NCI-H2029 (cell line): ENCODE measurements at regions not wholly inside any gene's neighbourhood (a gene's known extent, or its start where the extent isn't known, plus 50 kb on each side); places are given as distances from the start of the nearest gene placed in this dataset.
"Not testable (repeated sequence)": the region's sequence is repeated elsewhere in the genome, so short reads cannot be mapped to it uniquely, and the experiment has no call there.

ENCODE experiments used
- DNase-seq: peaks from one replicate; lab custom pipeline; 2025; lab: John Stamatoyannopoulos, UW

GRCh38 chr7:106562711-106563366 lies 98.1 kb downstream of the CCDC71L start:
- no peak for DNase-seq

GRCh38 chr7:106561666-106562411 lies 99.1 kb downstream of the CCDC71L start:
- no peak for DNase-seq

- DNase-seq, result no peak
Measured at GRCh38 chr7:106561151-106561550, 99.8 kb downstream of the CCDC71L start.

GRCh38 chr7:106560482-106560881 lies 100.5 kb downstream of the CCDC71L start:
- DNase-seq, result no peak

GRCh38 chr7:106556244-106556643 lies 104.7 kb downstream of the CCDC71L start:
- DNase-seq, result not testable (repeated sequence)

GRCh38 chr7:106554623-106555022 lies 106.3 kb downstream of the CCDC71L start:
- not testable (repeated sequence) for DNase-seq

- no peak for DNase-seq
Measured at GRCh38 chr7:106553446-106553836, 107.5 kb downstream of the CCDC71L start.

GRCh38 chr7:106552645-106553445 lies 108.1 kb downstream of the CCDC71L start:
- DNase-seq, result no peak

- DNase-seq, result no peak
Measured at GRCh38 chr7:106551936-106552335, 109.0 kb downstream of the CCDC71L start.

- no peak for DNase-seq
Measured at GRCh38 chr7:106548491-106548890, 112.5 kb downstream of the CCDC71L start.

GRCh38 chr7:106545275-106545674 lies 115.7 kb downstream of the CCDC71L start:
- DNase-seq, result no peak

- no peak for DNase-seq
Measured at GRCh38 chr7:106543221-106543757, 117.7 kb downstream of the CCDC71L start.

- peak; percentile 13 for DNase-seq
Measured at GRCh38 chr7:106542550-106543220, 118.3 kb downstream of the CCDC71L start.

- no peak for DNase-seq
Measured at GRCh38 chr7:106538638-106539037, 122.3 kb downstream of the CCDC71L start.

- DNase-seq, result no peak
Measured at GRCh38 chr7:106537119-106537518, 123.8 kb downstream of the CCDC71L start.

- DNase-seq, result no peak
Measured at GRCh38 chr7:106536079-106536478, 124.9 kb downstream of the CCDC71L start.

- DNase-seq, result no peak
Measured at GRCh38 chr7:106535234-106535932, 125.6 kb downstream of the CCDC71L start.

GRCh38 chr7:106534271-106534846 lies 126.6 kb downstream of the CCDC71L start:
- no peak for DNase-seq

GRCh38 chr7:106530183-106530582 lies 130.8 kb downstream of the CCDC71L start:
- DNase-seq, result not testable (repeated sequence)

- DNase-seq, result not testable (repeated sequence)
Measured at GRCh38 chr7:106526617-106527016, 134.3 kb downstream of the CCDC71L start.

GRCh38 chr7:106524690-106525059 lies 136.3 kb downstream of the CCDC71L start:
- no peak for DNase-seq
